Esophagus muscularis mucosa (tissue), 3 donors: ENCODE measurements at regions not wholly inside any gene's neighbourhood (a gene's known extent, or its start where the extent isn't known, plus 50 kb on each side); places are given as distances from the start of the nearest gene placed in this dataset.

Experiments used
- POLR2AphosphoS5 ChIP-seq, 2 donors: sonication (generic); formaldehyde crosslinking; IDR thresholded peaks; one replicate each; pipeline ENCODE4 v1.6.1; 2017; ENCODE audit warnings: antibody characterized with exemption in 2 of 2
- TF ChIP-seq, protein P1 (sequence below), 3 experiments: fragments of 200-600 bp in 2 of 3; fragments of 450-650 bp in 1 of 3; sonication (generic) in 2 of 3; IDR thresholded peaks; one replicate each; pipeline ENCODE4 v1.5.1; 2017 to 2019; ENCODE audit warnings: antibody characterized with exemption in 3 of 3, mild to moderate bottlenecking in 2 of 3, moderate library complexity in 1 of 3

- TF ChIP-seq, protein P1, sequence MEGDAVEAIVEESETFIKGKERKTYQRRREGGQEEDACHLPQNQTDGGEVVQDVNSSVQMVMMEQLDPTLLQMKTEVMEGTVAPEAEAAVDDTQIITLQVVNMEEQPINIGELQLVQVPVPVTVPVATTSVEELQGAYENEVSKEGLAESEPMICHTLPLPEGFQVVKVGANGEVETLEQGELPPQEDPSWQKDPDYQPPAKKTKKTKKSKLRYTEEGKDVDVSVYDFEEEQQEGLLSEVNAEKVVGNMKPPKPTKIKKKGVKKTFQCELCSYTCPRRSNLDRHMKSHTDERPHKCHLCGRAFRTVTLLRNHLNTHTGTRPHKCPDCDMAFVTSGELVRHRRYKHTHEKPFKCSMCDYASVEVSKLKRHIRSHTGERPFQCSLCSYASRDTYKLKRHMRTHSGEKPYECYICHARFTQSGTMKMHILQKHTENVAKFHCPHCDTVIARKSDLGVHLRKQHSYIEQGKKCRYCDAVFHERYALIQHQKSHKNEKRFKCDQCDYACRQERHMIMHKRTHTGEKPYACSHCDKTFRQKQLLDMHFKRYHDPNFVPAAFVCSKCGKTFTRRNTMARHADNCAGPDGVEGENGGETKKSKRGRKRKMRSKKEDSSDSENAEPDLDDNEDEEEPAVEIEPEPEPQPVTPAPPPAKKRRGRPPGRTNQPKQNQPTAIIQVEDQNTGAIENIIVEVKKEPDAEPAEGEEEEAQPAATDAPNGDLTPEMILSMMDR (IDR thresholded peaks at IDR 0.05): no peak
- no peak for TF ChIP-seq POLR2AphosphoS5 (IDR thresholded peaks at IDR 0.05)
These were observed 339.4 kb upstream of the SHH start for GRCh38 chr7:156151658-156152057.
